COR-L47 (cell line): ENCODE measurements at regions not wholly inside any gene's neighbourhood (a gene's known extent, or its start where the extent isn't known, plus 50 kb on each side); places are given as distances from the start of the nearest gene placed in this dataset.

Experiments used
- DNase-seq: peaks from one replicate; lab custom pipeline; 2025; lab: John Stamatoyannopoulos, UW

DNA sequence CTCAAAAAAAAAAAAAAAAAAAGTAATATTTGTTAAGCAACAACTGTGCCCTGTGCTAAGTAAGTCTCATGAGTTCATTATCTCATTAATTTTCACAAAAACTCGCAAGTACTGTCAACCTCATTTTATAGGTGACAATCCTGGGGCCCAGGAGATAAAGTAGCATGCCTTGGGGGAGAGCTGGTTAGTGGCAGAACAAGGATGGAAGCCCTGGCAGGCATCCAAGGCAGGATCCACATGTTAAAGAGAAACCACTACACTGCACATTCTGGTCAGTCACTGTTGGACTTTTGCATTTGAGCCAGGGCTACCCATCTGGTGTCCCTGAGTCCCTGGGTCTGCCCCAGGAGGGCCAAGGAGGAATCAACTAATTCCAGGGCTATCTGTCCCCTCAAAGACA, 54.6 kb downstream of the ZFP36L2 start:
- DNase-seq = peak; percentile 13

DNA sequence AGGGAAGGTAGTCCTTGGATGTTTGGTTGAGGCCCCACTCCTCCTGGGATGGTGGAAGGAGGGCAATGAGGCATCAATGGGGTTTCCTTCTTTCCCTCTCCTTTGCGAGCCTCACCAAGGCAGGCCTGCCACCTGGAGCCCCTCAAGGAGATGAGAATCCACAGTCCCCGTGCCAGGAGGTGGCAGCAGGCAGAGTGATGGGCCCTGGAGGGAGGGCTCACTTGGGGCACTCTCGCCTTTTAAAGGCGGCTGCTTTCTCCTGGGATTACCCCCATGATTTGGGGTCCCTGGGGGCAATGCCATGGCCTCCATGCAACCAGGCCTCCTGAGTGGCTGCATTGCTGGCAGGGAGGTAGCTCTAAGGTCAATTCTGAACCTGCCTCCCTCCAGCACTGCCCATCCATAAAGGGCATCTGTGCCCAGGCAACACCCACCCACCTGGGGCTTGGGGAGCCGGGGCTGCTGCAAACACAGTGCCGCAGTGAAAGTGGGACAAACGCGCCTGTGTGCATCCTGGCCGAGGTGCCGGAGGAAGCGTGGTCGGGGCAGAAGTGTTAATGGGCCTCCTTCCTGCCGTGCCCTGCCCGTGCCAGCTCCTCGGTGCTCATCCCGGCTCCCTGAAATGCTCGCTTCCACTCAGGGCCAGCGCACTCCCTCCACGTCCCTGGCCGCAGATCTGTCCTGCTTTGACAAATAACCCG, 55.9 kb downstream of the ZFP36L2 start:
- no peak for DNase-seq

DNA sequence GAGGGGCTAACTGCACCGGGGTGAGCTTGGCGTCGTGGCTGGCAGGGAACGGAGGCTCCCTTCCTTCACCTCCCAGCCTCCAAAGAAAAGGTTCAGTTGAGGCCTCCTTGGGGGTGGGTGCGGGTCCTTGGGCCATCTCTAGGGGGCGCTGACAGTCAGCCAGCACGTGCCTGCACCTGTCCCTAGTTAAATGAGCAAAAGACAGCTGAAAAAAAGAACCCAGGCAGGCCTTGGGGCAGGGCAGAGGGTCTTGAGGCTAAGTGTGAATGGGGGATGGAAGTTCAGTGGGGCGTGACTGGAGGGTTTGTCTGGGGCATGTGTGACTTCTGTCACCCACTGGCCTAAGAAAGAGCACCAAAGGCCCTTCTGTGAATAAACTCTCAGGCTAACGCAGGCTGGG, 56.4 kb downstream of the ZFP36L2 start:
- no peak for DNase-seq

DNA sequence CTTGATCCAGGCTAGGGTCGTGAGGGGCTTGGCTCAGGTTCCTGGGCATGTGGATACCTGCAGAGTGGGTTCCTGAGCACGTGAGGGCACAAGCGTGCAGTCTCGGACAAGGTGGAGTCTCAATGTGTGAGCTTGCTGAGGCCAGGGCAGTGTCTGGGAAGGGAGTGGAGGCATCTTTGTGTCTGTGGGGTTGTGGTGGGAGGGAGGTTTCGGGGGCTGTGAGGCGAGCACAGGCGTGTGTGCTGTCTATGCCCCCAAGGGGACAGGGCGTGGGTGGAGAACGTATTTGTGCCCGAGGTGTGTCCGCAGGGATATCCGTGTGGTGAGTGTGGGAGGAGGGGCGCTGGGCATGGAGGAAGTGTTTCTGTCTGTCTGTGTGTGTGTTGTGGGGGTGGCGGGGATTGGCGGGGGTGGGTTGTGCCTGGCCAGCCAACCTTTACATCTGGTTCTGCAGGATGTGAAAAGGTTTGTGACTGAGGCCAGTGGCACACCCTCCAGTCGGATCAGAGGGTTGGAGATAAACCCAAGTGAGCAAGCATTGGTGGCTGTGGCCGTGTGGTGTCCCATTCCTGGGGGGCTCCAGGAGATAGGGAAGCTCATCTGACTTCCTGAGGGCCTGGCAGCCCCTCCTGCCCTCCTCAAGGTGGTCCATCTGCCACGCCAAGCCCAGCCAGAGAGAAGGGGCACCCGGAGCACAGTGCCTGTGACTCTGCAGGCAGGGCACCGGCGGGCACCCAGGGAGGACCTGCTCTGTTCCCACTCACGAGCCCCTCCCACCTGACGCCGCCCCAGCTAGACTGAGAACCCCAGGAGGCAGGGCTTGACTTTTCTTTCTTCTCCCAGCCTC, 57.1 kb downstream of the ZFP36L2 start:
- DNase-seq = no peak

DNA sequence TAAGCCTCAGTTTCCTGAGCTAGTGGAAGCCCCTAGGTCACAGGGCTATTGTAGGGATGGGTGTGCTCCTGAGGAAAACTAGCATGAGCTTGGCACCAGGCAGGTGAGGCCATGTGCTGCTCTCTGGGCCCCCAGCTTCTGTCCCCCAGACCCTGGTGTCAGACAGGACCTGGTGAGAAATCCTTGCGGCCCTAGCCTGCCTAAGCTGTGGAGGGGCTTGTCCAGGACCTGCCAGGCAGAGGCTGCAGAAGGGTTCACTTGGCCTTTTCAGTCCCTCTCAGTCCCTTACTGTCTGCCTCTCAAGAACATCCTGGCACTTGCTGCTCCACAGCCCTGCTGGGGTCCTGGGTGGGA, 58.4 kb downstream of the ZFP36L2 start:
- no peak for DNase-seq

DNA sequence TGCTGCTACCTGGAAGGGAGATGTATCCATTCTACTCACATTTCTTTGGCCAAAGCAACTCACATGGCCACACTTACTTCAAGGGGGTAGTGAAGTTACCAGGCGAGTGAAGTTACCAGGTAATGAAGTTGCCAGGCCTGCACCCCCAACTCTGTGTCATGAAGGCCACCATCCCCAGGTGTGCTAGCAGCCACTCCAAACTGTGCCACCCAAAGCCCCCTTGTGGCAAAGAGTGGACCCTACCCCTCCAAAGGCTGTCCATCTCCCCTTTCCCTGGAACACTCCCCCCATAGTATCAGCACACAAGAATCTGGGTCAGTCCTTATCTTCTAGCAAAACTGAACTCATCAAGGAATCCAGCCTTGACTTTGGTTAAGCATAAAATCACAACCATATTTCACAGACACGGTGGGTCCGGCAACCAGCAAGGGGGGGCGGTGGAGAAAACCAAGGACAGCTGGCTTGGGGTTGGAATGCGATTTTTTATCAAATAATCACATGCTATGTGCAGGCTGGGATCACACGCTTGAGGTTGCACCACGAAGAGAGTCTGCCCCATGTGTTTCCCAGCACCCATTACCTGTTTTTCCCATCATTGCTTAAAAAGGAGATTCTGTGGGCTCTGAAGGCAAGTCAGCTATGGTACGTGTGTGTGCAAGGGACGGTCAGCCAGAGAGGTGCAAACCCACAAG, 60.9 kb downstream of the ZFP36L2 start:
- no peak for DNase-seq

DNA sequence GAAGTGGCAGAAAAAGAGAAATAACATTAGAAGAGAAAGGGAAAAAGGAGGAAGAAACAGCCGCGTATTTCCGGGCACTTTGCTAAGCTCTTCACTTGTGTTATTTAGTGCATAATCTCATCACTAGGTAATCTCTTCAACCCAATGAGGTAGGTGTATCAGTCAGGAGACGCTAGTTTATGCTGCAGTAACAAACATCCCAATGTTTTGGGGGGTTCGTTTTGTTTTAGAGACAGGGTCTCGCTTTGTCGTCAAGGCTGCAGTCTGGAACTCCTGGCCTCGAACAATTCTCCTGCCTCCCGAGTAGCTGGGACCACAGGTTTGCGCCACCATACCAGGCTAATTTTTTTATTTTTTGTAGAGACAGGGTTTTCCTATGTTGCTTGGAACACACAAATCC, 61.7 kb downstream of the ZFP36L2 start:
- DNase-seq = no peak

DNA sequence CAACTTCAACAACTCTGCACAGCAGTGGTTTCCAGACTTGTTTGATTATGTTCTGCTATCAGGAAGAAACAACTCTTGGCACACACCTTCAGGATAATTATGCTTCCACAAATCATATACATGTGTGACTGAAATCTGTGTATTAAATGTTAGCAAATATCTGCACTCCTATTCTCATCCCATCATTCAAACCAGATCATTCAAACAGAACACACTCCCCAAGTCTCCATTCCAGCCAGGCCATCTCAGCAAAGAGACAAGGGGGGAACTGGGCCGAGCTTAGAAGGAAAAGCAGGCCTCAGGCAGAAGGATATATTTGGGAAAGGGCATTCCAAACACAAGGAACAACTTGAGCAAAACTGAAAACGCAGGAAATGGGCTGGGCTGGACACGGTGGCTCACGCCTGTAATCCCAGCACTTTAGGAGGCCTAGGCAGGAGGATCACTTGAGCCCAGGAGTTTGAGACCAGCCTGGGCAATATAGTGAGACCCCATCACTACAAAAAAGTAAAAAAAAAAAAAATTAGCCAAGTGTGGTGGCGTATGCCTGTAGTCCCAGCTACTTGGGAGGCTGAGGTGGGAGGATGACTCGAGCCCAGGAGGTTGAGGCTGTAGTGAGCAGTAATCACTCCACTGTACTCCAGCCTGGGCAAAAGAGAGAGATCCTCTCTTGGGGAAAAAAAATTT, 62.7 kb downstream of the ZFP36L2 start:
- no peak for DNase-seq

DNA sequence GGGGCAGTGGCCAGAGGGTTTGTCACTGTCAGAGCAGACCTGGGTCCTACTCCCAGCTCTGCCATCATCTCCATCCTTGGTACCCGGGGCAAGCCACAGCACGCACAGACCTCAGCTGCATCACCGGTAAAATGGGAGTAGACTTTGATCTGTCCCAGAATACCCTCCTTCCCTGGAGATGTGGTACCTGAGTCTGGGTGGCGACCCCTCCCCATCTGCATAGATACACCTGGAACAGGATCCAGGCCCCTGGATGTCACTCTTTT, 64.0 kb downstream of the ZFP36L2 start:
- DNase-seq = no peak

DNA sequence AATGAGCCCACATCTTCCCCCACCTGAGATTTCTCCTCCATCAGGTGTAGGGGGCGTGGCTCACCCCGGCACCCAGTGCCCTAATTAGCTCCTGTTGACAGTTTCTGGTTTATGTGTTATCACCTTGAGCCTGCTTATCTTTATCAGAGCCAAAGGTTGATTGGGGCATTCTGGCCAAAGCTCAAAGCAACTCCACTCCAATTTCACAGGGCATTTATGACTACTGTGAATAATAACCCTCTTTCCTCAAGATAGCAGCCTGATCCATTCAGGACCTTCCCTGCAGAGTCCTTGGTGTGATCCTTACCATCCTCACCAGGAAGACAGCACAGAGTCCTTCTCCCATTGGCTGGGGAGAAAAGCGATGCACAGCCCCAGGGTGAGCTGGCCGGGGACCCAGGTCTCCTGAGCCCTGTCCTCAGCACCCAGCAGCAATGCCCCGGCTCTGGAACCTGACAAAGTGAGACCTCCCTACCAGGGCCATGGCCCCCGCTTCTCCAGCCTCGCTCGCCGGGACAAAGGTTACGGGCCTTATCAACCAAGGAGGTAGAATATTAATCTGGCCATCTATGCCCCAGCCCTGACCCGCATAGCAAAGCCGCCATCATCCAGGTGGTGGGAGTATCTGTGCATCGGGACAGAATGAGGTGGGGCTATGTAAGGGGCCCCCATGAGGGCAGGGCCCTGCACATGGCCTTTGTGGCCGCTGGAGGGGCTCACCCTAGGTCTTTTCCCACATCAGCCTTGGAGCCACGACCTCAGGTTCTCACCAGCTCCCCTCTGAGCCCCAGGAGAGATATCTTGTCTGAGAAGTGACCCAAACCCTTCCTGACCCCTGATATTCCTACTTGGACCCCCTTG, 64.5 kb downstream of the ZFP36L2 start:
- no peak for DNase-seq

DNA sequence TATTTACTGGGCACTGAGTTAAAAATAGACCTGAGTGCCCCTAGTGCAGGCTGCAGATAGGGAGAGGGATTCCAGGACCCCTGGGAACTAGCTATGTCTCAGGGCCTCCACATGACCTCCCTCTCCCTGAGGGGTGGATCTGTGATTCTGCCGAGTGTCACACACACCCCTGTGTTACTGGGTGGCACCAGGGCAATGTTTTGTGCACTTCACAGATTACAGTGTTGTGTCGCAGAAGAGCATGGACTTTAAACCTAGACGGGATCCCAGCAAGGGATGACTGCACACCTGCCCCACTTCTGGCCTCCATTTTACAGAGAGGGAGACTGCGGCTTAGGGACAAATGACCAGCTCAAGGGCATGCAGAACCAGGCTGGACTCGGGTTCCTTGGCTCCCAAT, 65.6 kb downstream of the ZFP36L2 start:
- no peak for DNase-seq

DNA sequence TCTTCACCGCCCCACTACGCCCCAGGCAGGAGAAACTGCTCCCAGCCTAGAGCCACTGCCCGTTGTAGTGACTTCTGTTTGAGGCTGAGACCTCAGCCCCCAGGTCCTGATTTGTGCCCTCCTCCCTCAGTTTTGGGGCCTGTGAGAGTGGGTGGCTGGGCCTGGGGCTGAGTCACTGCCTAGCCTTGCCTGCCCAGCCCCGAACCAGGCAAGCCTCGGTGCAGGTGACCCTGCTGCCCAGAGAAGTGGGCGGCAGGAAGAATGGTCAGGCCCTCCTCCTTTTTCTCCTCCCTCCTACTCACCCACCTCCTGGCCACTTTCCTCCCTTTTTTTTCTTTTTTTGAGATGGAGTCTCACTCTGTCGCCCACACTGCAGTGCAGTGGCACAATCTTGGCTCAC, 66.6 kb downstream of the ZFP36L2 start:
- no peak for DNase-seq

DNA sequence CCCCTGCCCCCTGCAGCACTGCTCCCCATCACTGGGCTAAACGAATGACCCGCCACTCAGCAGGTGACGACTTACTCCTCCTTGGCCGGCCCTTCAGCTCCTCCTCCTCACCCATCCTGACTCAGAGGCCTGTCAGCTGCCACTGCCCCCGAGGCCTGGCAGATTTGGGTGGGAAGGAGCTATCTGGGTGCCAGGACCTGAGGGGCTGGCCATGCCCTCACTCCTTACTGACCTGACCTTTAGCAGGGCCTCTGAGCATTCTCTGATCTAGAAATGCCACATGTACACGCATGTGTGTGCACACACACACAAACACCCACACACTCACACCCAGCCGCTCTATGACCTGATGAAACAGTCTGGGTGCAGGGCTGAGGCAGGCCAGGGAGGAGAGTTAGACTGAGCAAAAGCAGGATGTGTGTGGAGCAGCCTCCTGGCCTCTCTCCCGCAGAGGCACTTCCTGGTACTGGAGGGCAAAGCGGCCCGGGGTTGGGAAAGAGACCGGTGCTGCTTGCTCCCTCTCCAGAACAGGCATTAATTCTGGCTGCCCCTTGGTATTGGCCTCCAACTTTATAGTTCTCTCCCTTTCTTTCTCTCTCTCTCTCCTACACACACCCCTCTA, 68.0 kb downstream of the ZFP36L2 start:
- no peak for DNase-seq

DNA sequence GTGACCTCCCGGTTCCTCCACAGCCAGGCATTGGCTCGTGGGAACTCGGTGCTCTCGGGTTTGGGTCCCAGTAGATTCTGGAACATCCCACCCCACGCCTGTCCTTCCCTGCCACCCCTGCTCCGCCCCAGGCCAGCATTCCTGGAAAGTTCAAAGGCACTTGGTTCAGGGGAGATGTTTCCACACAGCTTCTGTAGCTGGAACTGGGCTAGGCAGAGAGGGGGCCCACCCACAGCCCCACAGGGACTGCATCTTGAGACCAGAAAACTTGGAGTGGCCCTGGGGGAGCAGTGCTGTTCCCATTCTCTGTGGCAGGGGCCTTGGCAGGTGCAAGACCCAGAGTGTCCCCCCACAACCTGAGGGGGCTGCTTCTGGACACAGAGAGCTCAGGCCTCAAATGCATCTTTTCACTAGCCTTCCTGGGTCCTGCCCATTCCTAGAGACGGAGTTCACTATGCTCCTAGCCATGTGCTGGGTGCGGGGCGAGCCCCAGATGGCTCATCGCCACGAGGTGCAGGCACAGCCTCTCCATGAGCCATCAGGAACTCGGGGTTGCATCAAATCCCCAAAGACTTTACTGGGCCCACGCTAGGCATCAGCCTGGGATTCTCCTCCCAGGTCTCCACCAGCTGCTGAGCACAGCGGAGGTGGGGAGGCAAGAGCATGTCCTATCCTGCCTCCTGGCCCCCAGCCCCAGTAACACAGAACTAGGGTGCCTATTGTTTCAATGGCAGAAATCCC, 68.7 kb downstream of the ZFP36L2 start:
- DNase-seq = no peak

DNA sequence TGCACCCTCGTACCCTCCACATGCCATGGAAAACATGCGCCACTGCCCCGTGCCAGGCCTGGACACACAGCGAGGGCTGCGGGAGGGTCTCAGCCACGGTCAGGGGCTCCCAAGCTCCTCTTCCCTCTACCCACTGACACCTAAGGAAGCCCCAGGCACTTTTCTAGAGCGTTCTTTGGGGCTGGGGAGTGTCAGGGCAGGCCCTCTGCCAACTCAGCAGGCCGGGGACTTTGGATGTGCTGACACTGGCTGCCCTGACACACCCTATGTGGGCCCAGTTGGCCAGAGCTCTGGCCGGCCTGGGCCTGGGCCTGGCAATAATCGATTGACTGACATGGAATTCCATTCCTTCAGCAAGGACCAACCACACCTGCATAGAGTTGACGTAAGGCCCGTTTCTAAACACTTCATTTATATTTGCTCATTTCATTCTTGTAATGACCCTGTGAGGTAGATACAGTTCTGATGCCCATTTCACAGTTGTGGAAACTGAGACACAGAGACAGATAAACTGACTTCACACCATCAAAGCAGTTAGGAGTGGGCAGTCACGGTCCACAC, 70.5 kb downstream of the ZFP36L2 start:
- DNase-seq = no peak

DNA sequence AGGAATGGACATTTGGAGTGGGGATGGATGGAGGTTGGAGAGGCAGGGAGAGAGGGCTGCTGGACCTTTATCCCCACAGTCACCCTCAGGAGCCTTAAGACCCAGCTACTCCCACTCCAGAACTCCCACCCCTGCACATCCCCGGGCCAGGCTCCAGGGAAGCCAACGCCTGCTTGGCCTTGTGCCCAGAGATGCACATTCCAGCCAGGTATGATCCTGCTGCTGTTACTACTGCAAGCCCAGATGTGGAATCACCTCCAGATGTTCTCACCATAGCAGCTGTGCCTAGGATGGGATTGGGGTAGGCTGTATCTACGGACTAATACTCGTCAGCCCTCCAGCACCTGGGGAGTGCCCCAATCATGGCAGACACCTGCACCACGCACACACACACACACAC, 71.7 kb downstream of the ZFP36L2 start:
- peak; percentile 16 for DNase-seq

DNA sequence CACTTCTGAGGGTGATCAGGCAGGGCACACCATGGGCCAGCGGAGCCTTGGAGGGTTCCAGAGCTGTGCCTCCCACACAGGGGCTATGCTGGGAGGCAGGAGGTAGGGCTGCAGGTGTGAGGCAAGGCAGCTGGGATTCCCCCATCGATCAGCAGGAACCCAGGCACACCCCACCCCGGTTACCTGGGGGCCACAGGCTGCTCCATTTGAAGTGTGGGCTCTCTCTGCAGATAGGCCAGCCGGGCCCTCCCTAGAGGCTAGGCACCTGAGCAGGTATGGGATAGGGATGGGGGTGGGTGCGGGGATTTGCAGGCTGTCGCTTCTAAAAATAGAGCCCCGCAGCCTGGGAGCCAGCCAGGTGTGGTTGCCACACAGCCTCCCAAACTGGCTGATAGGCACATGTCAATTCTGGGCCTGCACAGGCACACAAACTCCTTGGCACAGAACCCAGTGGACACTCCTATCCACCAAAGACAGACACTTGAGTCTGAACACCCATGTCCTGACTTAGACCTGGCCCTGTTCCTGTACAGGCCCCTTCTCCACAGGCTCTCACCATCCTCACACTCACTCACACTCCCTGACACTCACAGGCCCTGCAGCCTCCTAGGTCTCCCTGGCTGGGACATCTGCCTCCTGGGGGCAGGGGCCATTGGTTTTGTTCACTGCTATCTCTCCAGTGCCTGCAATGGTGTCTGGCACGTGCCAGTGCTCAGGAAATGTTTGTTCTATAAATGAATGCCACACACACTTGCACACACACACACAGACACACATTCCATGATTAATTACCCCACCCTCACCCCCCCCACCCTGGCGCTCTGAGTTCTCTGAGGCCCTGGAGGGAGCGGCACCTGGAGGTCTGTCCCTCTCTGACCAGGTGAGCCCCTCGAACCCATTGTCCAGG, 73.4 kb downstream of the ZFP36L2 start:
- no peak for DNase-seq

DNA sequence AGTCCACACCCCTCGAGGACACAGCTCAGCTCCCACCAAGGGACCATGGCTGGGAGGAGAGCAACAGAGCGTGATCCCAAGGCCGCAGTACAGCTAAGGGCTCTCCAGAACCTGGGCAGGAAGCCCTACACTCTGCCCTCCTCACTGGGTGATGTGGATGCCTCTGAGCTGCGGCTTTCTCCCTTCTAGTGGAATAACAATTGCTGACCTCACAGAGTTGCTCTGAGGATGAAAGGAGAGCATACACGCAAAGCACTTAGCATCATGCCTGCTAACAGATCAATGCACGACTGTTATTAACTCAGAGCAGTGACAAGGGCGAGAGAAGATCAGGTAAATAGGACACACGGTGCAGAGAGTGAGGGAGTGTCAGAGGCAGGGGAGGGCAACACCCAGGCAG, 74.2 kb downstream of the ZFP36L2 start:
- no peak for DNase-seq

DNA sequence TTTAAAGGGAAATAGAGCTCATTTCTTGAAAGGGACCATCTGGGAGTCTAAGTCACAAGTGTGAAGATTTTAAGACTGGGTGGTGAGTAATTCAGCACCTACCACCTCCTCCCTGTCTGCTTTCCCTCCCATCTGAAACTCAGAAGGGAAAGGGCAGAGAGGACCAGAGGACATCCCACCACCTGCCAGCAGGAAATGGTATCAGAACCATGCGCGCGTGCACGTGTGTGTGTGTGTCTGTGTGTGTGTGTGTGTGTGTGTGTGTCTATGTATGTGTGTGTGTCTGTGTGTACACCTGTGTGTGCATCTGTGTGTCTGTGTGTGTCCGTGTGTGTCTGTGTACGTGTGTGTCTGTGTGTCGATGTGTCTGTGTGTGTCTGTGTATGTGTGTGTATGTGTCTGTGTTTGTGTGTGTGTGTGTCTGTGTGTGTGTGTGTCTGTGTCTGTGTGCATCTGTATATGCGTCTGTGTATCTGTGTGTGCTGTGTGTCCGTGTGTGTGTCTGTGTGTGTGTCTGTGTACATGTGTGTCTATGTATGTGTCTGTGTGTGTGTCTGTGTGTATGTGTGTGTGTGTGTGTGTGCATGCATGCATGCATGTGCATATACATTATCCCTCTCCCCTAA, 76.8 kb downstream of the ZFP36L2 start:
- DNase-seq = no peak
